Endothelial cell of umbilical vein (primary cell): ENCODE measurements at regions not wholly inside any gene's neighbourhood (a gene's known extent, or its start where the extent isn't known, plus 50 kb on each side); places are given as distances from the start of the nearest gene placed in this dataset.

Experiments used
- BruUV-seq: library from RNA; stranded (reverse); fragments of 400-500 nt; replicated peaks from 2 replicates; lab custom pipeline; 2021; lab: Mats Ljungman, UMichigan
- CTCF ChIA-PET: fragments of 300-600, 350-600 bp; sonication (Branson Sonifier 250); formaldehyde crosslinking; loops from one replicate; lab custom pipeline; 2021; ENCODE audit warnings: antibody characterized with exemption, inconsistent platforms; lab: Charles Lee
- POLR2A ChIA-PET: fragments of 300-600, 350-600 bp; sonication (Branson Sonifier 250); formaldehyde crosslinking; loops from one replicate; lab custom pipeline; 2021; ENCODE audit warnings: antibody characterized with exemption, inconsistent platforms; lab: Charles Lee
- DNase-seq: peaks from one replicate; pipeline ENCODE4 v3.0.0-alpha.2; 2011; ENCODE audit warnings: low read depth, low spot score
- FAIRE-seq: peaks from 2 replicates; lab custom pipeline; 2011; peaks lifted over from hg19 to GRCh38; lab: Jason Lieb, UNC
- H2AFZ ChIP-seq: 2 replicates; pipeline ENCODE4 v1.6.0; 2012; ENCODE audit warnings: low read depth, low read length, control low read depth, inconsistent platforms
- H3K27ac ChIP-seq: 2 replicates; pipeline ENCODE4 v1.5.1; 2011; ENCODE audit warnings: low read depth, mild to moderate bottlenecking, control low read depth, low read length, moderate library complexity; ENCODE audit not compliant: insufficient read depth
- H3K27me3 ChIP-seq, 2 experiments: 2 replicates each; pipeline versions ENCODE4 v1.6.0 to v1.6.1; 2011; ENCODE audit warnings: low read length in 2 of 2, mixed read lengths in 1 of 2; ENCODE audit not compliant: control insufficient read depth in 2 of 2, insufficient read depth in 2 of 2
- H3K36me3 ChIP-seq, 2 experiments: 2 replicates in 1 of 2; 3 replicates in 1 of 2; pipeline ENCODE4 v1.5.1; 2011; ENCODE audit warnings: low read length in 2 of 2, mild to moderate bottlenecking in 1 of 2, moderate library complexity in 1 of 2; ENCODE audit not compliant: control insufficient read depth in 2 of 2, insufficient read depth in 2 of 2; ENCODE audit errors: extremely low read depth in 1 of 2
- H3K4me1 ChIP-seq: 3 replicates; pipeline ENCODE4 v1.5.1; 2011; ENCODE audit warnings: mild to moderate bottlenecking, low read length; ENCODE audit not compliant: control insufficient read depth, insufficient read depth; ENCODE audit errors: extremely low read depth
- H3K4me2 ChIP-seq: 2 replicates; pipeline ENCODE4 v1.6.1; 2011; ENCODE audit warnings: low read length, control low read depth, mixed read lengths; ENCODE audit not compliant: insufficient read depth
- H3K4me3 ChIP-seq, 3 experiments: fragments of 200-600 bp in 1 of 3; sonication (generic), shearing (Covaris generic) in 1 of 3; replicated peaks in 1 of 3; 2 replicates each; pipeline ENCODE4 v1.5.1; 2011 to 2016; ENCODE audit warnings: control low read depth in 3 of 3, low read length in 3 of 3, mild to moderate bottlenecking in 2 of 3, inconsistent platforms in 1 of 3, low read depth in 1 of 3, moderate library complexity in 1 of 3; ENCODE audit not compliant: insufficient read depth in 1 of 3
- H3K79me2 ChIP-seq: 2 replicates; pipeline ENCODE4 v1.6.0; 2012; ENCODE audit warnings: low read length, inconsistent platforms; ENCODE audit not compliant: control insufficient read depth, insufficient read depth
- H3K9ac ChIP-seq: replicated peaks from 2 replicates; pipeline ENCODE3; 2011; ENCODE audit warnings: low read length, control low read depth; ENCODE audit not compliant: insufficient read depth; ENCODE audit errors: extremely low read depth
- H3K9me1 ChIP-seq: replicated peaks from 3 replicates; pipeline ENCODE4 v1.6.0; 2011; ENCODE audit warnings: mild to moderate bottlenecking, low read length; ENCODE audit not compliant: control insufficient read depth, insufficient read depth; ENCODE audit errors: extremely low read depth
- H3K9me3 ChIP-seq: replicated peaks from 2 replicates; pipeline ENCODE4 v1.5.1; 2012; ENCODE audit warnings: low read length, inconsistent platforms; ENCODE audit not compliant: control insufficient read depth, insufficient read depth
- H4K20me1 ChIP-seq: replicated peaks from 2 replicates; pipeline ENCODE3; 2011; ENCODE audit warnings: mild to moderate bottlenecking, low read length; ENCODE audit not compliant: control insufficient read depth, insufficient read depth; ENCODE audit errors: extremely low read depth
- CTCF ChIP-seq, 2 donors: IDR thresholded peaks; 1 replicate in 1 of 2; 2 replicates in 1 of 2; pipeline ENCODE4 v1.5.1; 2011; ENCODE audit warnings: low read length in 2 of 2, mild to moderate bottlenecking in 2 of 2, moderate library complexity in 2 of 2, control low read depth in 1 of 2, inconsistent platforms in 1 of 2, low read depth in 1 of 2; ENCODE audit not compliant: insufficient read depth in 1 of 2; ENCODE audit errors: extremely low read depth in 1 of 2
- EZH2 ChIP-seq: IDR thresholded peaks from 2 replicates; pipeline ENCODE4 v1.6.1; 2012; ENCODE audit warnings: borderline replicate concordance, low read depth, mild to moderate bottlenecking, moderate library complexity, low read length, inconsistent platforms; ENCODE audit not compliant: severe bottlenecking
- FOS ChIP-seq: IDR thresholded peaks from 2 replicates; pipeline ENCODE4 v1.6.1; 2011; ENCODE audit warnings: mild to moderate bottlenecking, low read length, moderate library complexity, borderline replicate concordance; ENCODE audit not compliant: insufficient read depth
- GATA2 ChIP-seq: IDR thresholded peaks from 2 replicates; pipeline ENCODE4 v1.7.0; 2011; ENCODE audit warnings: low read depth, mild to moderate bottlenecking, moderate library complexity, mixed read lengths, low read length; ENCODE audit not compliant: insufficient read length, insufficient read depth
- JUN ChIP-seq: IDR thresholded peaks from 2 replicates; pipeline ENCODE4 v1.6.1; 2011; ENCODE audit warnings: borderline replicate concordance, low read depth; ENCODE audit not compliant: insufficient read length, insufficient read depth
- MAX ChIP-seq: IDR thresholded peaks from 2 replicates; pipeline ENCODE4 v1.6.1; 2011; ENCODE audit not compliant: insufficient read depth, insufficient read length
- MYC ChIP-seq: IDR thresholded peaks from one replicate; pipeline ENCODE4 v1.6.1; 2011; ENCODE audit warnings: mild to moderate bottlenecking, low read depth, low read length
- POLR2A ChIP-seq: IDR thresholded peaks from 2 replicates; pipeline ENCODE4 v1.6.1; 2012; ENCODE audit warnings: low read depth, mild to moderate bottlenecking, control low read depth, low read length
- POLR2AphosphoS5 ChIP-seq: IDR thresholded peaks from 2 replicates; pipeline ENCODE4 v1.6.1; 2012; ENCODE audit warnings: low read depth, mild to moderate bottlenecking, control low read depth, low read length, moderate library complexity; ENCODE audit not compliant: insufficient read depth
- dilution Hi-C: fragments of 300-500 bp; cut with MboI; formaldehyde crosslinking; loops from one replicate; pipeline ENCODE4 v1.15.0; 2019; ENCODE audit warnings: low sequenced_read_pairs; ENCODE audit not compliant: extremely low pct_ligation_motif_present
- intact Hi-C: fragments of 100-400 bp; cut with micrococcal nuclease; formaldehyde crosslinking; loops from one replicate; pipeline ENCODE4 v1.10.0; 2022

GRCh38 chr2:136497709-136498108 is 267.6 kb upstream of the THSD7B start:
- H4K20me1 ChIP-seq: no peaks in the 10 kb centered on the region
- H3K27ac ChIP-seq: no peak overlapping the region
- no TSS peak for BruUV-seq
- no peaks in the 10 kb centered on the region for H3K79me2 ChIP-seq
- intact Hi-C loops: no loop called here
- POLR2A ChIA-PET: no interaction called here
- no peak for FAIRE-seq
- TF ChIP-seq EZH2 (no peak), FOS (no peak), POLR2AphosphoS5 (no peak), MAX (no peak), JUN (no peak), POLR2A (no peak), MYC (no peak), GATA2 (no peak), CTCF (IDR thresholded peaks at IDR 0.05; ENCODE audit: extremely low read depth in 1 of 2, insufficient read depth in 1 of 2, low read depth in 1 of 2, low read length in 2 of 2) (no peak)
- DNase-seq: no peak
- CTCF ChIA-PET: no interaction called here
- H3K4me2 ChIP-seq: no peak overlapping the region
- H3K27me3 ChIP-seq: no peaks in the 10 kb centered on the region
- H3K36me3 ChIP-seq: no peaks in the 10 kb centered on the region
- H2AFZ ChIP-seq: no peak overlapping the region
- H3K9me3 ChIP-seq: peaks cover 5% of the 10 kb centered on the region
- no peak overlapping the region for H3K9ac ChIP-seq
- no peaks in the 10 kb centered on the region for H3K4me1 ChIP-seq
- H3K9me1 ChIP-seq: no peaks in the 10 kb centered on the region
- no peak overlapping the region for H3K4me3 ChIP-seq
- dilution Hi-C loops: no loop called here
